ENCODE measurements at regions not wholly inside any gene's neighbourhood (a gene's known extent, or its start where the extent isn't known, plus 50 kb on each side); places are given as distances from the start of the nearest gene placed in this dataset.

DNA sequence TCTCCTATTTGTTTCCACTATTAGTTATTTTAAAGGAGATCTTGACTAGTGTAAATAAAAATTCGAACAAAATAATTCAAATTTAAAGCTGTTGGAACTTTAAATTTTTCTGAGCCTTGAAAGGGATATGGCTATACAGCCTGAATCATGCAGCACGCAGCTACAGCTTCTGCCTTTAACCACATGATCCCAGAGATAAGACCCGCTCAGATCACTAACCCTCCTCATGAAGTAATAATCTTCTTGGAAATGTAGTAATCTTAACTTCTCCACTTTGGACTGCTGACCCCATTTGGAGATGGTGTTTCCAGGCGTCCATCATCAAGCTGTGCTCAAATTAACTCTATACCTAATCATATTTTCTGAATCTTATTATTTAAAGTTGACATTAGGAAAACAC lies 336.6 kb downstream of the DSC3 start:
- TF ChIP-seq POLR2A (IDR thresholded peaks at IDR 0.05) (no peak), EP300 (IDR thresholded peaks at IDR 0.05) (no peak), POLR2AphosphoS5 (IDR thresholded peaks at IDR 0.05) (no peak)
- TF ChIP-seq, protein P1, sequence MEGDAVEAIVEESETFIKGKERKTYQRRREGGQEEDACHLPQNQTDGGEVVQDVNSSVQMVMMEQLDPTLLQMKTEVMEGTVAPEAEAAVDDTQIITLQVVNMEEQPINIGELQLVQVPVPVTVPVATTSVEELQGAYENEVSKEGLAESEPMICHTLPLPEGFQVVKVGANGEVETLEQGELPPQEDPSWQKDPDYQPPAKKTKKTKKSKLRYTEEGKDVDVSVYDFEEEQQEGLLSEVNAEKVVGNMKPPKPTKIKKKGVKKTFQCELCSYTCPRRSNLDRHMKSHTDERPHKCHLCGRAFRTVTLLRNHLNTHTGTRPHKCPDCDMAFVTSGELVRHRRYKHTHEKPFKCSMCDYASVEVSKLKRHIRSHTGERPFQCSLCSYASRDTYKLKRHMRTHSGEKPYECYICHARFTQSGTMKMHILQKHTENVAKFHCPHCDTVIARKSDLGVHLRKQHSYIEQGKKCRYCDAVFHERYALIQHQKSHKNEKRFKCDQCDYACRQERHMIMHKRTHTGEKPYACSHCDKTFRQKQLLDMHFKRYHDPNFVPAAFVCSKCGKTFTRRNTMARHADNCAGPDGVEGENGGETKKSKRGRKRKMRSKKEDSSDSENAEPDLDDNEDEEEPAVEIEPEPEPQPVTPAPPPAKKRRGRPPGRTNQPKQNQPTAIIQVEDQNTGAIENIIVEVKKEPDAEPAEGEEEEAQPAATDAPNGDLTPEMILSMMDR (IDR thresholded peaks at IDR 0.05): no peak
- 73 to 87% methylated on average over 4 of the region's 4 CpGs for WGBS, 2 donors (ENCODE audit: low coverage in 1 of 2)
- H3K9me3 ChIP-seq: no peaks in the 10 kb centered on the region
- H3K4me3 ChIP-seq: no peak overlapping the region
- no peaks in the 10 kb centered on the region for H3K36me3 ChIP-seq
- H3K4me1 ChIP-seq: no peaks in the 10 kb centered on the region
- no peaks in the 10 kb centered on the region for H3K27me3 ChIP-seq
- ATAC-seq: no peak
- no peak overlapping the region for H3K27ac ChIP-seq

DNA sequence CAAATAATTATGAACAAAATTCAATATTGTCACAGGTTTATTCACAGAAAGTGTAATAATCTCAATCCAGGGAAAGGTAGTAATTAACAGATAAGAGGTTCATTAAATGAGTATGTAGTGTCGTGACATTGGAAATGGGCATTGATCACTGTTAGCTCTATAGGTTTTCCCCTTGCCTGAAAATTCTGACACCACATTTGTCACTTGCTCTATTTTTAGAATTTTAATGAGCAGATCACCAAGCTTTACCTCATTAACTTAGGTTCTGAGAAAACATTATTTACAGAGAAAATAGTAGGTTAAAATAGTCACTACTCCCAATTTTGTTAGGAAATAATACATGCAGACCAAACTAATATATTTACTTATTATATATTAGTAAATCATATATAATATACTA lies 344.0 kb downstream of the DSC3 start:
- no peak for ATAC-seq
- TF ChIP-seq EP300 (IDR thresholded peaks at IDR 0.05): no peak
- TF ChIP-seq, protein P1 (IDR thresholded peaks at IDR 0.05): no peak
- no peak for TF ChIP-seq POLR2AphosphoS5 (IDR thresholded peaks at IDR 0.05)
- no peak for TF ChIP-seq POLR2A (IDR thresholded peaks at IDR 0.05)
- 92 to 100% methylated on average over 1 of the region's 1 CpG for WGBS, 2 donors (ENCODE audit: low coverage in 1 of 2)

DNA sequence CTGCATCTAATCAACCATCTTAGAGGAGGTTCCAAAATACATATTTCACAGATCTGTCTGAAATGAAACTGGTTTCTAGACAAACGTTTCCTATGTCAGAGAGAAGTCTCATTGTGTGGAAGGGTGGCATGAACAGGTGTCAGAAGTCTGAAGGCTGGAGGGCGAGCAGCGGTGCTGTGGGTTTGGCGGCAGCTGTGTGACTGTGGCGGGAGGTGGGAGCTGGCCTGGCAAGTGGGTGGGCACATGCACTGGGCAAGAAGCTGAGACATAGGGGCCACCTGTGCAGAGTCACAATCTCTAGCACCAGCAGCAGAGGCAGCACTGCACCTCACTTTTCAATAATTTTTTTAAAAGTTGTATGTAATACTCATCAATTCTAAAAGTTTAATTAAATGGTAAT lies 346.3 kb downstream of the DSC3 start:
- 88% methylated on average over 4 of the region's 5 CpGs; no CpG with 5 or more reads in 1 of the 2 donors for WGBS, 2 donors (ENCODE audit: low coverage in 1 of 2)

More for the DNA sequence above, 344.0 kb downstream of the DSC3 start:
- no peaks in the 10 kb centered on the region for H3K27me3 ChIP-seq
- H3K4me3 ChIP-seq: no peak overlapping the region
- no peak overlapping the region for H3K27ac ChIP-seq
- H3K4me1 ChIP-seq: no peaks in the 10 kb centered on the region
- no peaks in the 10 kb centered on the region for H3K9me3 ChIP-seq
- no peaks in the 10 kb centered on the region for H3K36me3 ChIP-seq

DNA sequence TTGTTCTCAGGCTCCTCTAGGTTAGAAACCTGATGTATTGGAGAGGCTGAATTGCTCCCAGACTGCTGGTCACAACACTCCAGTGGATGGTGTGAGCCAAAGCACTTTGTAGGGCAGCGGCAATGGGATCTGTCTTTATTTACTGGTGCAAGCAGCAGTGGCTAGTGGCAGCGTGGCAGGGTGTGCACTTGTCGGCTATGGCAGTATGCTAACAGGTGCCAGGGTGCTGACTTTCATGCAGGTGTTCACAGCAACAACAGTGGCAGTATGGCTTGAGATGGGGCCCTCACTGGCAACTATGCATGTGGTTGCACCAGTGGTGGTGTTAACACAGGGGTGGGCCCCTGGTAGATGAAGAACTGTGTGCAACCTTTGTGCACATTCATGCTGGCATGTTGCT lies 347.8 kb downstream of the DSC3 start:
- Histone ChIP-seq H3K36me3 (no peaks in the 10 kb centered on the region), H3K9me3 (no peaks in the 10 kb centered on the region), H3K27ac (no peak overlapping the region), H3K4me1 (no peaks in the 10 kb centered on the region), H3K27me3 (no peaks in the 10 kb centered on the region), H3K4me3 (no peak overlapping the region)
- TF ChIP-seq, protein P1 (IDR thresholded peaks at IDR 0.05): no peak
- no peak for TF ChIP-seq POLR2A (IDR thresholded peaks at IDR 0.05)
- no peak for TF ChIP-seq EP300 (IDR thresholded peaks at IDR 0.05)
- TF ChIP-seq POLR2AphosphoS5 (IDR thresholded peaks at IDR 0.05): no peak
- ATAC-seq: no peak
- 100% methylated on average over 1 of the region's 3 CpGs; no CpG with 5 or more reads in 1 of the 2 donors for whole genome bisulfite sequencing, 2 donors (ENCODE audit: low coverage in 1 of 2)

More for the DNA sequence above, 346.3 kb downstream of the DSC3 start:
- TF ChIP-seq POLR2AphosphoS5 (IDR thresholded peaks at IDR 0.05) (no peak), POLR2A (IDR thresholded peaks at IDR 0.05) (no peak), EP300 (IDR thresholded peaks at IDR 0.05) (no peak)
- TF ChIP-seq, protein P1 (IDR thresholded peaks at IDR 0.05): no peak
- Histone ChIP-seq H3K4me3 (no peak overlapping the region), H3K27ac (no peak overlapping the region), H3K9me3 (no peaks in the 10 kb centered on the region), H3K27me3 (no peaks in the 10 kb centered on the region), H3K4me1 (no peaks in the 10 kb centered on the region), H3K36me3 (no peaks in the 10 kb centered on the region)
- no peak for ATAC-seq

DNA sequence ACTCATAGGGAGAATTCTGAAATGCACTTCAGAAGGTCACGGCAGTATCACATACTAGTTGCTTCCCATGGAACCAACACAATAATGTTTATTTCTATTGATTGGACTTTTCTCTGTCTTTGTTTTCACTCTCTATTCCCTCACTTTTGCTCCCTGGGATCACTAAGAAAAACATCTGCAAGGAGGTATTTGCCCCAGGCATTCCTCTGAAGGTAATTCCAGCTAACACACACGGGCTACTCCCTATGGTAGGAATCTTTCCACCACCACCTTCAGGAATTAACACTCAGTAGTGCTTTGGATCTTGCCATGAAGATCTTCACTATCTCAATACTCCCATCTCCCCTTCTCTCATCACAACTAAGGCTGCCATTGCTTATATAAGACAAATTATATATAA lies 353.3 kb downstream of the DSC3 start:
- WGBS, 2 donors (ENCODE audit: low coverage in 1 of 2): 84 to 91% methylated on average over 2 of the region's 2 CpGs

More for the DNA sequence above, 353.3 kb downstream of the DSC3 start:
- Histone ChIP-seq H3K27ac (no peak overlapping the region), H3K27me3 (no peaks in the 10 kb centered on the region), H3K4me1 (peaks cover 0 to 7% (median 0%) of the 10 kb centered on the region in 3 donors), H3K9me3 (no peaks in the 10 kb centered on the region), H3K36me3 (no peaks in the 10 kb centered on the region), H3K4me3 (no peak overlapping the region)
- TF ChIP-seq POLR2AphosphoS5 (IDR thresholded peaks at IDR 0.05) (no peak), POLR2A (IDR thresholded peaks at IDR 0.05) (no peak), EP300 (IDR thresholded peaks at IDR 0.05) (no peak)
- TF ChIP-seq, protein P1 (IDR thresholded peaks at IDR 0.05): no peak
- ATAC-seq: no peak
